Spinal cord (tissue), 9 donors: ENCODE measurements at regions not wholly inside any gene's neighbourhood (a gene's known extent, or its start where the extent isn't known, plus 50 kb on each side); places are given as distances from the start of the nearest gene placed in this dataset.
"Not testable (repeated sequence)": the region's sequence is repeated elsewhere in the genome, so short reads cannot be mapped to it uniquely, and the experiment has no call there.

Experiments
- DNase-seq, 6 donors: peaks; one replicate each; pipeline versions ENCODE4 v3.0.0 to v3.0.0-alpha.2; 2013 to 2015; ENCODE audit warnings: low spot score in 6 of 6, low read depth in 4 of 6
- H3K27ac ChIP-seq: one replicate; pipeline ENCODE4 v1.5.1; 2013; ENCODE audit warnings: low read depth, low read length, control low read depth
- H3K27me3 ChIP-seq: one replicate; pipeline ENCODE4 v1.6.1; 2013; ENCODE audit warnings: low read length; ENCODE audit not compliant: control insufficient read depth, insufficient read depth
- H3K36me3 ChIP-seq: one replicate; pipeline ENCODE4 v1.6.1; 2013; ENCODE audit warnings: low read length; ENCODE audit not compliant: control insufficient read depth, insufficient read depth
- H3K4me1 ChIP-seq: one replicate; pipeline ENCODE4 v1.6.1; 2013; ENCODE audit warnings: low read length; ENCODE audit not compliant: control insufficient read depth, insufficient read depth
- H3K4me3 ChIP-seq: one replicate; pipeline ENCODE4 v1.5.1; 2013; ENCODE audit warnings: low read depth, low read length, control low read depth
- H3K9me3 ChIP-seq: one replicate; pipeline ENCODE4 v1.6.1; 2013; ENCODE audit warnings: low read length; ENCODE audit not compliant: control insufficient read depth, insufficient read depth
- WGBS: methylation state at CpG from one replicate; pipeline ENCODE4 v1.1.5; 2013; ENCODE audit warnings: missing lambda C conversion rate; ENCODE audit not compliant: insufficient coverage; 5-methylcytosine and 5-hydroxymethylcytosine counted together
- donor health status: healthy.

DNA sequence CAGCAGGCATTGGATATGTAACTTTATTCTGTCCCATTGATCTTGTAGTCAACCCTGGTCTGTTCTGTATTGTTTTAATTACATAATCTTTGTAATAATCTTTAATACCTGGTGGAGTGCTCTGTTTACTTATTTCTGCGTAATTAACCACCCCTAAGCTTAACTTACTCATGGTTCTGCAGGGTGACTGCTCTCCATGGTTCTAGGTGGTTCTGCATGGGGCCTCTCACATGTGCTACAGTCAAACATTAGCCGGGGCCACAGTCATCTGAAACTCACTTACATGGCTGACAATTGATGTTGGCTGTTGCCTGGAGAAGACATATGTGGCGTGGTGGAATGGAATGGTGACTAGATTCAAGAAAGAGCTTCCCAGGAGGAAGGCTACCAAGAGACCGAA lies 1709.8 kb downstream of the SPATA31A7 start:
- not testable (repeated sequence) for DNase-seq, H3K36me3 ChIP-seq, H3K9me3 ChIP-seq, H3K4me3 ChIP-seq, H3K27ac ChIP-seq, H3K27me3 ChIP-seq, H3K4me1 ChIP-seq
- WGBS = no CpG with 5 or more reads among the region's 4 CpGs

DNA sequence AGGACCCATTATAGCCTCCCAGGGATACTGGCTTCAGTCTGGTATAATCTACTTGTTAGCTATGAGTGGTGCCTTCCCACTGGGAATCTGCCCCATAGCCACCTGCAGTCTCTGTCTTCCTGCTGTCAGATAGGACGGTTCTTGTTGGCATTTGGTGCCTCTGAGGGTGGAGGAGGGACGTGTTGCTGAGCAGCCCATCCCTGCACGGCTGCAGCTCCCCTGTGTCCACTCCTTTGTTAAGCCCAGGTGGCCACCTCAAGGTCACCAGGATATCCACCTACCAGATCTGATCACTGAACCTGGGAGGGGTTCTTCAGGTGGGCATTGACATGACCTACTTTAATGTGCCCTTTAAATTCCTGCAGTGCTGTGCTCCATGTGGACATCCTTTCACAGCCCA lies 1714.2 kb downstream of the SPATA31A7 start:
- H3K36me3 ChIP-seq, H3K4me3 ChIP-seq: not testable (repeated sequence)
- WGBS = 100% methylated on average over 2 of the region's 3 CpGs

GRCh38 chr9:62905722-62906121 lies 1715.9 kb downstream of the SPATA31A7 start:
- not testable (repeated sequence) for H3K4me1 ChIP-seq, DNase-seq, H3K9me3 ChIP-seq, H3K27me3 ChIP-seq, H3K27ac ChIP-seq, H3K4me3 ChIP-seq, H3K36me3 ChIP-seq
- no CpG with 5 or more reads among the region's 5 CpGs for WGBS

More for the DNA sequence above, 1714.2 kb downstream of the SPATA31A7 start:
- not testable (repeated sequence) for H3K4me1 ChIP-seq, H3K9me3 ChIP-seq, H3K27me3 ChIP-seq, H3K27ac ChIP-seq, DNase-seq

DNA sequence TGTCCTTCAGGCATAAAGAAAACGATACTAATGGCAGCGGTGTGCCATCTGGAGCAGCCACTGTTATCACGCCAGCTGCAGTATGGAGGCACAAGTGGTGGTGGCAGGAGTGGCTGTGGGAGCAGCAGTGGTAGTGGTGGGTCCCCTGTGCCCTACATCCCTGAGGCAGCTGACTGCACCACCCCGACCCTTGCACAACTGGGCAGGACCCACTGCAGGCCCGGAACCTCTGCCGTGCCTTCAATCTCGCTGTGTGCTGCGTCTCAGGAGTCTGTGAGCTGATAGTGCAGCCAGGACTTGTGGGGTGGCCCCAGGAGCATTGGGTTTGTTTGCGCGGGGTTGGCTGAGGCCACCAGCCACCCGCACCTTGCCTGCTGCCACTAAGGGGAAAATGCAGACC lies 1718.0 kb downstream of the SPATA31A7 start:
- H3K4me1 ChIP-seq, H3K9me3 ChIP-seq, H3K27ac ChIP-seq, DNase-seq, H3K27me3 ChIP-seq, H3K36me3 ChIP-seq, H3K4me3 ChIP-seq: not testable (repeated sequence)
- WGBS = no CpG with 5 or more reads among the region's 11 CpGs

DNA sequence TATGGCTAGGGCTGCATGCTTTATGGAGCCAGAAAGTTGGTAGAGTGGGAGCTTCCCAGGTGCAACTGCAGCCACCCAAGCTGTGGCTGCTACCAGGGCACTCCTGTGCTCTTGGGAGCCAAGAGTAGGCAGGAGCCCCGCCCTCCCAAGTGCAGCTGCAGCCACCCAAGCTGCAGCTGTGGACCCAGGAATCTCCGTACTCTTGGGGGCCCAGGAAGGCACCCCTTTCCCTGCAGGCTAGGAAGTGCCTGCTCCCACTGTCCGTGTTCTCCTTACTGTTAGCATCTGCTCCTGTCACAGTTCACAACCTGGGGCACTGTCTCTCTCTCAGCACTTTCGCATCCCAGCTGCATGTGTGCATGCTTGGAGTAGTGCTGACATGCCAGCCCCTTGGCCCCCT lies 1718.4 kb downstream of the SPATA31A7 start:
- not testable (repeated sequence) for H3K4me3 ChIP-seq, H3K9me3 ChIP-seq, H3K36me3 ChIP-seq, H3K27me3 ChIP-seq, H3K27ac ChIP-seq, H3K4me1 ChIP-seq, DNase-seq
- WGBS = no CpG with 5 or more reads among the region's 4 CpGs

DNA sequence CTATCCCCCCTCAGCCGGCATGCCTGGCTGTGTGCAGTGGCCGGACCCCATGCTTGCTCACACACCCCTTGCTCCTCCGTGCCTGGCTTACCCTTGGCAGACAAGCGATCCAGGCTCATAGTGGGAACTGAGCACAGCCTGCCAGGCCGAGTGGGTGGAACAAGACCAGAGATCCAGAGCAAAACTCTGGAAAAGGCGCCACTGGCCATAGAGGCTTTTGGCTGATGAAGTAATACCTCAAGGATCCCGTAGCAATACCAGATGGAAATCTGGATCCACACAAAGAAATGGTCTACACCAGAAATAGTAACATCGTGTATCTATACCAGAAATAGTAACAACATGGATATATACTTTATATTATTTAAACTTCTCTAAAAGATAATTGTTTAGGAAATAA lies 1719.6 kb downstream of the SPATA31A7 start:
- not testable (repeated sequence) for H3K4me1 ChIP-seq, H3K27me3 ChIP-seq, H3K27ac ChIP-seq, H3K9me3 ChIP-seq, DNase-seq, H3K36me3 ChIP-seq, H3K4me3 ChIP-seq
- WGBS = 80% methylated on average over 2 of the region's 8 CpGs

GRCh38 chr9:62912278-62912677 lies 1722.4 kb downstream of the SPATA31A7 start:
- not testable (repeated sequence) for H3K27ac ChIP-seq, H3K4me1 ChIP-seq, H3K9me3 ChIP-seq, H3K36me3 ChIP-seq, H3K4me3 ChIP-seq, DNase-seq, H3K27me3 ChIP-seq
- no CpG with 5 or more reads among the region's 4 CpGs for WGBS

DNA sequence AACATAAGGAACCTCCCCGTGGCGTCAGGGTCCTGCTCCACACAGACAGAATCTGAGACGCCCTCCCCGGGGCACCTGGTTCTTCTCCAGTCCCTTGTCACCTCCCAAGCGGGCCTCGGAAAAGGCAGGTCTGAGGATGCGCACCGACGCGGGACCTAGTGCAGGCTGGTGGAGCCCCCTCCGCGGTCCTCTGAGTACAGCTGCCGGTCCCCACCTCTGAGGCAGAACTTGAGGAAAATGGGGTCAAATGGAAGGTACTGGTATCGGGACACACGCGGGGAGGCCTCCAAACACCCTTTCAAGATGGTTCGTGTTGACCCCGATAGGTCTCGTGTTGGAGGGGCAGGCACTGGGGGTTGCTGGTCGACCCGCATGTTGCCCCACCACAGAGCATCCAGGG lies 1725.3 kb downstream of the SPATA31A7 start:
- H3K4me1 ChIP-seq, DNase-seq, H3K9me3 ChIP-seq, H3K36me3 ChIP-seq, H3K27ac ChIP-seq, H3K4me3 ChIP-seq, H3K27me3 ChIP-seq: not testable (repeated sequence)
- 93% methylated on average over 3 of the region's 21 CpGs for WGBS

- no CpG with 5 or more reads among the region's 32 CpGs for WGBS
- H3K27me3 ChIP-seq, H3K27ac ChIP-seq, DNase-seq, H3K36me3 ChIP-seq, H3K4me3 ChIP-seq, H3K9me3 ChIP-seq, H3K4me1 ChIP-seq: not testable (repeated sequence)
These were observed 1725.8 kb downstream of the SPATA31A7 start for GRCh38 chr9:62915661-62916060.

DNA sequence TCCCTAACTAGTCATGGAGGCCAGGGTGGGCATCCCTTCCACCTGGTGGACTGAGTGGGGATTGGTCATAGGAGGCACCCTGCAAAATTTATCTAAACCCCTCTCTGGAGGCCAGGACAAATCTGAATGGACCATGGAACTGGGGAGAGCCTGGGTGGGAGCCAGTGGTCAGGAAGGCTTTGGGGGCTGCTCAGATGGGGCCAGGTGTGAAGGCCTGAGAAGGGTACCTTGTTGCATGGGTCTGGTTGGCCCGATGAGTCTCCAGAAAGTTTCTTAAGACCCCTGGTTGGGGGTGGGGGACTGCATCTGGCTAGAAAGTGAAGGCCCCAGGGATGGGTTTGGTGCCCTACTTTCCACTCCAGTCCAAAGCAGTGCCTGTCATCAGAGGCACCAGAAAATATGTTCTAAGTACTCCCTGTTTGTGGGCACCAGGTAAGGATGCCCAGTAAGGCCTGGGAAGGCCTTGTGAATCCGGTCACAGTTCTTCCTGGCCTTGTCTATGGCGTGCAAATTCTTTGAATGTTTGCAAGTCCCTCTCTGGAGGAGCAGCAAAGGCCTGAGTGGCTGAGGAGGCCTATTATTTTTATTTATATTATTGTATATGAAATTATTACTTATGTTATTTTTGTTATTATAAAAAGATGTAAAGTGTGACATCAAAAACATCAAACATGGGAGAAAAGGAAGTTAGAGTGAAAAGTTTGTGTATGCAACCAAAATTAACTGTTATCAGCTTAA lies 1729.0 kb downstream of the SPATA31A7 start:
- H3K27ac ChIP-seq, H3K9me3 ChIP-seq, H3K27me3 ChIP-seq, DNase-seq, H3K36me3 ChIP-seq, H3K4me3 ChIP-seq, H3K4me1 ChIP-seq: not testable (repeated sequence)
- no CpG with 5 or more reads among the region's 3 CpGs for WGBS
